ENCODE measurements at regions not wholly inside any gene's neighbourhood (a gene's known extent, or its start where the extent isn't known, plus 50 kb on each side); places are given as distances from the start of the nearest gene placed in this dataset.
"Not testable (repeated sequence)": the region's sequence is repeated elsewhere in the genome, so short reads cannot be mapped to it uniquely, and the experiment has no call there.

DNA sequence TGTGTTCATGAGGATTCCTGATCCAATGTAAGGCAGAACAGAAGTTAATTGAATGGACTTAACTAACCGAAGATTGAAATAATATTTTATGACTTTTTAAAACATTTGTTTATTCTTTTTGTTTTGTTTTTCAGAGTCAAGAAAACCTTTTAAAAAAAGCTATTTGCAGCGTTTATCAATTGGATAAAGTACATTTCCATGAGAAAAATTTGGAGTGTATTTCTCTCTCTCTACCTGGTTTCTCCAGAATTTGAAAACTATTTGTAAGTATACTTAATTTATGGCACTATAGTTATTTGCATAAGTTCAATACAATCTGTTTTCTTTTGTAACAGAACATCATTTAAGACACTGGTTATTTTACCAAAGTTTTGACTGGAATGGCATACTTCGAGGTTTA lies 208.0 kb upstream of the UBL3 start:
- Mint-ChIP-seq H3K9me3 (ENCODE audit: unreplicated experiment) (peaks cover 6% of the 10 kb centered on the region), H3K4me3 (ENCODE audit: unreplicated experiment) (no peak overlapping the region), H3K27me3 (ENCODE audit: insufficient read depth, unreplicated experiment) (peaks cover 18% of the 10 kb centered on the region), H3K27ac (ENCODE audit: low read depth, unreplicated experiment) (no peak overlapping the region), H3K36me3 (ENCODE audit: insufficient read depth, unreplicated experiment) (no peaks in the 10 kb centered on the region), H3K4me1 (ENCODE audit: insufficient read depth, unreplicated experiment) (no peaks in the 10 kb centered on the region)
- intact Hi-C loops (cut with micrococcal nuclease), result no loop called here
- no peak for DNase-seq (ENCODE audit: unreplicated experiment)
- BruUV-seq (replicated peaks), result no TSS peak
- TF ChIP-seq CTCF (IDR thresholded peaks at IDR 0.05; ENCODE audit: unreplicated experiment), result no peak
- ChIA-PET CTCF (interaction anchor here (0.7 kb wide), 1 partner anchor 27 kb away, joined by 3 read pairs; no protein-coding TSS in a partner anchor), POLR2A (no interaction called here)

GRCh38 chr13:30054546-30054945 lies 204.1 kb upstream of the UBL3 start:
- H3K27ac Mint-ChIP-seq (ENCODE audit: low read depth, unreplicated experiment); H3K4me3 Mint-ChIP-seq (ENCODE audit: unreplicated experiment); BruUV-seq (replicated peaks); H3K4me1 Mint-ChIP-seq (ENCODE audit: insufficient read depth, unreplicated experiment); H3K36me3 Mint-ChIP-seq (ENCODE audit: insufficient read depth, unreplicated experiment); H3K27me3 Mint-ChIP-seq (ENCODE audit: insufficient read depth, unreplicated experiment); H3K9me3 Mint-ChIP-seq (ENCODE audit: unreplicated experiment); DNase-seq (ENCODE audit: unreplicated experiment); intact Hi-C loops (cut with micrococcal nuclease): not testable (repeated sequence)
- ChIA-PET CTCF (interaction anchor here (0.8 to 0.9 kb wide), 2 partner anchors 10 to 58 kb away, joined by 3 read pairs; no protein-coding TSS in a partner anchor), POLR2A (interaction anchor here (0.6 to 1.1 kb wide), 3 partner anchors 45 to 178 kb away, joined by 3 read pairs; no protein-coding TSS in a partner anchor)

DNA sequence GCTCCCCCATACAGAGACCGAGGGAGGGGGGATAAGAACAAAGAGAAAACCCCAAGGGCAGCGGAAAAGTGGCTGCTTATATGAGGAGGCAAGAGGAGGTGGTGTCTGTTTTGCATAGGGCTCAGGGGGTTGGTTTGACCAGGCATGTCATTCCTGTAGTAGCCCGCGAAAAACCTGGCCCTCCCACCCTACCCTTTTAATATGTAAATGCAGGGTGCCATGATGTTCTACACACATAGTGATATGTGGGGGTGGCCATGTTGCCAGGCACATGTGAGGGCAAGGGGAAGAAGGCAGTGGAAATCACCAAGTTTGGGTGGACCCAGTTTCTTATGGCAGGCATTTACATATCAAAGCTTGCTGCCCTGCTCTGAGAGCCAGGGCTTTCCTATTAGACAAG lies 203.5 kb upstream of the UBL3 start:
- intact Hi-C loops (cut with micrococcal nuclease), result no loop called here
- H3K4me3 Mint-ChIP-seq (ENCODE audit: unreplicated experiment), result no peak overlapping the region
- H3K27ac Mint-ChIP-seq (ENCODE audit: low read depth, unreplicated experiment), result no peak overlapping the region
- no peak for DNase-seq (ENCODE audit: unreplicated experiment)
- CTCF ChIA-PET, result interaction anchor here (0.8 to 0.9 kb wide), 2 partner anchors 10 to 59 kb away, joined by 3 read pairs; no protein-coding TSS in a partner anchor
- no peak for TF ChIP-seq CTCF (IDR thresholded peaks at IDR 0.05; ENCODE audit: unreplicated experiment)
- H3K4me1 Mint-ChIP-seq (ENCODE audit: insufficient read depth, unreplicated experiment), result peaks cover 7% of the 10 kb centered on the region
- H3K27me3 Mint-ChIP-seq (ENCODE audit: insufficient read depth, unreplicated experiment), result no peaks in the 10 kb centered on the region
- H3K9me3 Mint-ChIP-seq (ENCODE audit: unreplicated experiment), result peaks cover 7% of the 10 kb centered on the region
- POLR2A ChIA-PET, result interaction anchor here (0.6 to 1.1 kb wide), 2 partner anchors 148 to 179 kb away, joined by 3 read pairs; no protein-coding TSS in a partner anchor
- no peaks in the 10 kb centered on the region for H3K36me3 Mint-ChIP-seq (ENCODE audit: insufficient read depth, unreplicated experiment)
- BruUV-seq (replicated peaks), result no TSS peak

- no peak for DNase-seq (ENCODE audit: unreplicated experiment)
- H3K4me3 Mint-ChIP-seq (ENCODE audit: unreplicated experiment), result no peak overlapping the region
- no peaks in the 10 kb centered on the region for H3K36me3 Mint-ChIP-seq (ENCODE audit: insufficient read depth, unreplicated experiment)
- TF ChIP-seq CTCF (IDR thresholded peaks at IDR 0.05; ENCODE audit: unreplicated experiment), result no peak
- POLR2A ChIA-PET, result no interaction called here
- no peak overlapping the region for H3K27ac Mint-ChIP-seq (ENCODE audit: low read depth, unreplicated experiment)
- BruUV-seq (replicated peaks), result no TSS peak
- H3K4me1 Mint-ChIP-seq (ENCODE audit: insufficient read depth, unreplicated experiment), result peaks cover 7% of the 10 kb centered on the region
- H3K9me3 Mint-ChIP-seq (ENCODE audit: unreplicated experiment), result peaks cover 7% of the 10 kb centered on the region
- CTCF ChIA-PET, result no interaction called here
- intact Hi-C loops (cut with micrococcal nuclease), result no loop called here
- no peaks in the 10 kb centered on the region for H3K27me3 Mint-ChIP-seq (ENCODE audit: insufficient read depth, unreplicated experiment)
Observed at GRCh38 chr13:30052120-30052519, 201.7 kb upstream of the UBL3 start.

- no peaks in the 10 kb centered on the region for H3K36me3 Mint-ChIP-seq (ENCODE audit: insufficient read depth, unreplicated experiment)
- intact Hi-C loops (cut with micrococcal nuclease), result no loop called here
- H3K27ac Mint-ChIP-seq (ENCODE audit: low read depth, unreplicated experiment), result no peak overlapping the region
- no TSS peak for BruUV-seq (replicated peaks)
- POLR2A ChIA-PET, result no interaction called here
- no peaks in the 10 kb centered on the region for H3K27me3 Mint-ChIP-seq (ENCODE audit: insufficient read depth, unreplicated experiment)
- peaks cover 7% of the 10 kb centered on the region for H3K4me1 Mint-ChIP-seq (ENCODE audit: insufficient read depth, unreplicated experiment)
- no peak for DNase-seq (ENCODE audit: unreplicated experiment)
- CTCF ChIA-PET, result no interaction called here
- peaks cover 7% of the 10 kb centered on the region for H3K9me3 Mint-ChIP-seq (ENCODE audit: unreplicated experiment)
- H3K4me3 Mint-ChIP-seq (ENCODE audit: unreplicated experiment), result no peak overlapping the region
- TF ChIP-seq CTCF (IDR thresholded peaks at IDR 0.05; ENCODE audit: unreplicated experiment), result no peak
Observed at GRCh38 chr13:30051531-30052060, 201.2 kb upstream of the UBL3 start.

Data from MCF 10A (cell line).